Heart left ventricle (tissue), 16 donors: ENCODE measurements at regions not wholly inside any gene's neighbourhood (a gene's known extent, or its start where the extent isn't known, plus 50 kb on each side); places are given as distances from the start of the nearest gene placed in this dataset.

Source experiments
- ATAC-seq, 4 donors: fragments of 200-7000 bp; cut with Tn5 transposase; one replicate each; pipeline ENCODE4 v1.9.1; 2020 to 2022; ENCODE audit warnings: moderate library complexity in 4 of 4, mild to moderate bottlenecking in 3 of 4, moderate number of reproducible peaks in 1 of 4
- DNase-seq, 5 donors: peaks; one replicate each; pipeline ENCODE4 v3.0.0-alpha.2; 2020
- H3K27ac ChIP-seq, 12 donors: fragments of 200-600 bp; sonication (generic) in 4 of 12; one replicate each; pipeline versions ENCODE4 v1.5.0 to v1.8.0; 2016 to 2022; ENCODE audit warnings: mild to moderate bottlenecking in 2 of 12
- H3K27me3 ChIP-seq, 9 donors: fragments of 200-600 bp; sonication (generic) in 2 of 9; one replicate each; pipeline versions ENCODE4 v1.5.1 to v1.8.0; 2016 to 2022; ENCODE audit warnings: mild to moderate bottlenecking in 3 of 9
- H3K36me3 ChIP-seq, 9 donors: fragments of 200-600 bp; sonication (generic) in 2 of 9; one replicate each; pipeline versions ENCODE4 v1.5.0 to v1.8.0; 2018 to 2022; ENCODE audit warnings: mild to moderate bottlenecking in 2 of 9
- H3K4me1 ChIP-seq, 12 donors: fragments of 200-600 bp; sonication (generic) in 4 of 12; one replicate each; pipeline versions ENCODE4 v1.5.0 to v1.8.0; 2016 to 2022; ENCODE audit warnings: mild to moderate bottlenecking in 3 of 12
- H3K4me3 ChIP-seq, 12 donors: fragments of 200-600 bp; sonication (generic) in 4 of 12; one replicate each; pipeline versions ENCODE4 v1.5.0 to v1.8.0; 2017 to 2022; ENCODE audit warnings: mild to moderate bottlenecking in 9 of 12, moderate library complexity in 4 of 12
- H3K9me3 ChIP-seq, 12 donors: fragments of 200-600 bp; sonication (generic) in 4 of 12; one replicate each; pipeline versions ENCODE4 v1.5.0 to v1.8.0; 2016 to 2022; ENCODE audit warnings: mild to moderate bottlenecking in 1 of 12
- POLR2A ChIP-seq, 2 donors: fragments of 450-650 bp; IDR thresholded peaks; one replicate each; pipeline ENCODE4 v1.6.1; 2017; ENCODE audit warnings: antibody characterized with exemption in 2 of 2, mild to moderate bottlenecking in 2 of 2, moderate library complexity in 2 of 2
- WGBS, 4 donors: extraction: QIAGEN DNeasy Blood & Tissue Kit in 2 of 4; methylation state at CpG; one replicate each; pipeline versions ENCODE4 v1.1.5 to v1.1.7; 2013 to 2018; 5-methylcytosine and 5-hydroxymethylcytosine counted together
- intact Hi-C, 10 donors: fragments of 100-400 bp; cut with DNase I; formaldehyde crosslinking; loops; one replicate each; pipeline versions ENCODE4 v1.11.1 to v1.14.2; 2022
- TF ChIP-seq, protein P1 (sequence below), 12 donors: fragments of 200-600 bp; sonication (generic) in 4 of 12; IDR thresholded peaks; one replicate each; pipeline versions ENCODE4 v1.5.0 to v1.8.0; 2018 to 2022; ENCODE audit warnings: antibody characterized with exemption in 12 of 12, mild to moderate bottlenecking in 5 of 12
- donor health status: ischemic (EF 13 %, LVEDD 7.1; RV severe dilation, severe dysfunction).
- donor health status: healthy with polysubstance abuse.
- donor health status: DM: no; HTN: yes; CAD: no.
- donor health status: DM: no; HTN: no; CAD: no.
- donor health status: ischemic (EF 25% LVEDD 6.9; RV normal size, moderate dysfunction).
- donor health status: ischemic (EF 25% LVEDD 5.7; RV mildly dilated, moderate dysfunction).
- donor health status: healthy.
- donor health status: DM: yes; HTN: yes; CAD: no.
- donor health status: ischemic (EF 35%, LVEDD 5.7; RV mildly dilated, moderate dysfunction).
- donor health status: nonischemic (EF 11% LVEDD 7.7; RV severe dilation, severe dysfunction).
- donor health status: DM: yes; HTN: yes; CAD: no.
- donor health status: PGD.
- donor health status: ischemic (EF 29% LVEDD 5.4; RV normal size, mild dysfunction).
- donor health status: nonischemic (EF 23%, LVEDD 6.1; RV moderate dilation, normal function).

DNA sequence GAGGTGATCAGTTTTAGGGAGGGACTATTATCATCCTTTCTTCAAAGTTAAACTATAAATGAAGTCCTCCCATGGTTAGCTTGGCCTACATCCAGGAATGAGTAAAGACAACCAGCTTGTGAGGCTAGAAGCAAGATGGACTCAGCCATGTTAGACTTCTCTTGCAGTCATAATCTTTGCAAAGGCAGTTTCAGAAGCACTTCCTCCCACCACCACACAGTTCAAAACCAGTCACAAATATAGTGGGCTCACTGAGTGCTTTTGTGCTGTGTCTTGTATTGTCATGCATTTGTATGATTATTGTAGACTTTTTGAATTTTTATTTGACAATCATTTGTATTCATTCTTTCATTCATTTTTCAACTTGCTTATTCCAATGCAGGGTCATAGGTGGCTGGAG is 204.5 kb downstream of the ZNF674 start:
- ATAC-seq (no peak), DNase-seq (no peak)
- no peaks in the 10 kb centered on the region for H3K4me1 ChIP-seq
- no peak overlapping the region for H3K4me3 ChIP-seq
- TF ChIP-seq POLR2A (IDR thresholded peaks at IDR 0.05) = no peak
- TF ChIP-seq, protein P1, sequence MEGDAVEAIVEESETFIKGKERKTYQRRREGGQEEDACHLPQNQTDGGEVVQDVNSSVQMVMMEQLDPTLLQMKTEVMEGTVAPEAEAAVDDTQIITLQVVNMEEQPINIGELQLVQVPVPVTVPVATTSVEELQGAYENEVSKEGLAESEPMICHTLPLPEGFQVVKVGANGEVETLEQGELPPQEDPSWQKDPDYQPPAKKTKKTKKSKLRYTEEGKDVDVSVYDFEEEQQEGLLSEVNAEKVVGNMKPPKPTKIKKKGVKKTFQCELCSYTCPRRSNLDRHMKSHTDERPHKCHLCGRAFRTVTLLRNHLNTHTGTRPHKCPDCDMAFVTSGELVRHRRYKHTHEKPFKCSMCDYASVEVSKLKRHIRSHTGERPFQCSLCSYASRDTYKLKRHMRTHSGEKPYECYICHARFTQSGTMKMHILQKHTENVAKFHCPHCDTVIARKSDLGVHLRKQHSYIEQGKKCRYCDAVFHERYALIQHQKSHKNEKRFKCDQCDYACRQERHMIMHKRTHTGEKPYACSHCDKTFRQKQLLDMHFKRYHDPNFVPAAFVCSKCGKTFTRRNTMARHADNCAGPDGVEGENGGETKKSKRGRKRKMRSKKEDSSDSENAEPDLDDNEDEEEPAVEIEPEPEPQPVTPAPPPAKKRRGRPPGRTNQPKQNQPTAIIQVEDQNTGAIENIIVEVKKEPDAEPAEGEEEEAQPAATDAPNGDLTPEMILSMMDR (IDR thresholded peaks at IDR 0.05) = no peak
- H3K27me3 ChIP-seq = no peaks in the 10 kb centered on the region
- no peaks in the 10 kb centered on the region for H3K9me3 ChIP-seq
- no peaks in the 10 kb centered on the region for H3K36me3 ChIP-seq
- intact Hi-C loops = no loop called here
- no peak overlapping the region for H3K27ac ChIP-seq

DNA sequence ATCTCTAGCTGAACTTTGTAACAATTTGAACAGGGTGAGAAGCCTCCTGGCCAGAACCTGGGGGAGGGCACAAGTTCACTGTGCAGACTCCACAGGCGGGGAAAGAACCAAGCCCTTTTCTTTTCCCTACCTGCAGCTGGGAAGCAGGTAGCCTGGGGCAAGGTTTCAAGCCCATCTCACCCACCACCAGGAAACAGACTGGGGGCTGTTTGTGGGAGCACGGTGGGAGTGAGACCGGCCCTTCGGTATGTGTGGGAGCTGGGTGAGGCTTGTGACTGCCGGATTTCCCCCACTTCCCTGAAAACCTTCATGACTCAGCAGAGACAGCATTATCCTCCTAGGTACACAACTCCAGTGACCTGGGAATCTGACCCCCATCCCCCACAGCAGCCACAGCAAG is 211.7 kb downstream of the ZNF674 start:
- Histone ChIP-seq H3K4me3 (no peak overlapping the region), H3K36me3 (no peaks in the 10 kb centered on the region), H3K4me1 (no peaks in the 10 kb centered on the region), H3K27me3 (peaks cover 0 to 18% (median 0%) of the 10 kb centered on the region in 9 donors), H3K9me3 (no peaks in the 10 kb centered on the region), H3K27ac (no peak overlapping the region)
- intact Hi-C loops = no loop called here
- no peak for ATAC-seq
- 69 to 88% (median 74%) methylated on average over 4 to 5 of the region's 5 CpGs for WGBS, 4 donors
- no peak for DNase-seq
- TF ChIP-seq, protein P1 (IDR thresholded peaks at IDR 0.05) = no peak
- no peak for TF ChIP-seq POLR2A (IDR thresholded peaks at IDR 0.05)

DNA sequence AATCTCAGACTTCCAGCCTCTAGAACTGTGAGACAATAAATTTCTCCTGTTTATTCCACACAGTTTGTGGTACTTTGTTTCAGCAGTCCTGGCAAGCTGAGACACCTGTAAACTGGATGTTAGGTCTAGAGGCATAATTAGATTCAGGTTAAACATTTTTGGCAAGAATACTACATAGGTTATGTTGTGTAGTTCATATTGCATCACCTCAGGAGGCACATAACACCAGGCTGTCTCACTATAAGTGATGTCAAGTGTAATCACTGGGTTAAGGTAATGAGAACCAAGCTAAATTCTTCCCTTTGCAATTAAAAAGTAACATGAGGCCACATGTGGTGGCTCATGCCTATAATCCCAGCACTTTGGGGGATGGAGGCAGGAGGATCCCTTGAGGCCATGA is 214.2 kb downstream of the ZNF674 start:
- H3K4me1 ChIP-seq = peaks cover 0 to 4% (median 0%) of the 10 kb centered on the region in 12 donors
- DNase-seq (no peak), ATAC-seq (no peak)
- H3K9me3 ChIP-seq = no peaks in the 10 kb centered on the region
- intact Hi-C loops = no loop called here
- no peak overlapping the region for H3K27ac ChIP-seq
- no peak for TF ChIP-seq POLR2A (IDR thresholded peaks at IDR 0.05)
- TF ChIP-seq, protein P1 (IDR thresholded peaks at IDR 0.05) = no peak
- no peaks in the 10 kb centered on the region for H3K36me3 ChIP-seq
- no peak overlapping the region for H3K4me3 ChIP-seq
- peaks cover 0 to 18% (median 0%) of the 10 kb centered on the region in 9 donors for H3K27me3 ChIP-seq

DNA sequence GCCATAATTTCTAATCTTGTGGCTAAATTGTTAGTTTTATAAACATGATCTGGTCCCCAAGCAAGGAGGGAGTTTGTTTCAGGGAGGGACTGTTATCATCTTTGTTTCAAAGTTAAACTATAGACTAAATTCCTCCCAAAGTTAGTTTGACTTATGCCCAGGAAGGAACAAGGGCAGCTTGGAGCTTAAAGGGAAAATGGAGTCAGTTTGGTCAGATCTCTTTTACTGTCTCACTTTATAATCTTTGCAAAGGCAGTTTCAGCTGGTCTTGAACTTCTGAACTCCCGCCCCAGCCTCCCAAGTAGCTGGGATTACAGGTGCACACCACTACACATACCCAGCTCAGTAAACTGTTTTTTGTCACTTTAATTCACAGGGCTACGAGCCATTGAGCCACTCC is 214.7 kb downstream of the ZNF674 start:
- 63 to 90% (median 81%) methylated on average over 2 of the region's 2 CpGs for WGBS, 4 donors
- H3K27ac ChIP-seq = no peak overlapping the region
- no peak for DNase-seq

More for the DNA sequence above, 214.7 kb downstream of the ZNF674 start:
- intact Hi-C loops = no loop called here
- H3K4me3 ChIP-seq = no peak overlapping the region
- H3K36me3 ChIP-seq = no peaks in the 10 kb centered on the region
- TF ChIP-seq POLR2A (IDR thresholded peaks at IDR 0.05) = no peak
- TF ChIP-seq, protein P1 (IDR thresholded peaks at IDR 0.05) = no peak
- peaks cover 0 to 18% (median 0%) of the 10 kb centered on the region in 9 donors for H3K27me3 ChIP-seq
- peaks cover 0 to 4% (median 0%) of the 10 kb centered on the region in 12 donors for H3K4me1 ChIP-seq
- no peaks in the 10 kb centered on the region for H3K9me3 ChIP-seq
- ATAC-seq = no peak
